HG03039 (cell line): ENCODE measurements at regions not wholly inside any gene's neighbourhood (a gene's known extent, or its start where the extent isn't known, plus 50 kb on each side); places are given as distances from the start of the nearest gene placed in this dataset.

Experiments used
- ATAC-seq: cut with Tn5 transposase; IDR thresholded peaks from one replicate; pipeline ENCODE4 v1.9.1; 2021; ENCODE audit warnings: mild to moderate bottlenecking, moderate library complexity; ENCODE audit not compliant: unreplicated experiment

DNA sequence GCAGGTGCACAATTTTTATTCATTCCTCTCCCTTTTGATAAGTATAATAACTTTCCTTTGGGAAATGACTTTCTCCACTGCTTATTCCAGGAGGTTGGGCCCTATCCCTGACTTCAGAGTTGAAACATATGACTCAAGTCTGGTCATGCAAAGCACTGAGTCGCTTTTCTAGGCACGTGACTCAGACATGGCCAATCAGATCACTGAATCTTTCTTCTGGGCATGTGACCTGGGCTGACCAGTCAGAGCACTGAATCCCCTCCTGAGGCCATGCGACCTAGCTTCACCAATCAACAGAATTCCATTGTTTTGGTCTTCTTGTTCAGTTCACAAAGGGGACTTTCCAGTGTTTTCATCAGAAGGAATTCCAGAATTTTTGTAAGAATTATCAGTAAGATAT, 377.1 kb upstream of the KITLG start:
- no peak for ATAC-seq

DNA sequence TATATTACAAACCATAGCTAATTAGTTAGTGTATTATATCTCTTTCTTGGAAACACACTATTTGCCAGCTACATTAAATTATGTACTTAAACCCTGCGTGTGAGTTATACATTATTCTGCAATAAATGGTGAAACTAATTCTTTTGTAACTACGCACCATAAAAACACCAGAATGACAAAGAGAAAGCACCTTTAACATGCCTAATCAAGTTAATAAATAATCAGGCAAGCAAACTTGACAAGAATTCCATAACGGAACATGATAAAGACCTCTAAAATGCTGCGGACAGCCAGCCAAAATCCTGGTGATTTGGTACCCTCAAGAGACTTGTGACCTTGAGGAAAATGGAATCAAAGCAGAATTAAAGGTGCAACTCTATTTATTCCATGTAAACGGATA, 375.3 kb upstream of the KITLG start:
- ATAC-seq: no peak

DNA sequence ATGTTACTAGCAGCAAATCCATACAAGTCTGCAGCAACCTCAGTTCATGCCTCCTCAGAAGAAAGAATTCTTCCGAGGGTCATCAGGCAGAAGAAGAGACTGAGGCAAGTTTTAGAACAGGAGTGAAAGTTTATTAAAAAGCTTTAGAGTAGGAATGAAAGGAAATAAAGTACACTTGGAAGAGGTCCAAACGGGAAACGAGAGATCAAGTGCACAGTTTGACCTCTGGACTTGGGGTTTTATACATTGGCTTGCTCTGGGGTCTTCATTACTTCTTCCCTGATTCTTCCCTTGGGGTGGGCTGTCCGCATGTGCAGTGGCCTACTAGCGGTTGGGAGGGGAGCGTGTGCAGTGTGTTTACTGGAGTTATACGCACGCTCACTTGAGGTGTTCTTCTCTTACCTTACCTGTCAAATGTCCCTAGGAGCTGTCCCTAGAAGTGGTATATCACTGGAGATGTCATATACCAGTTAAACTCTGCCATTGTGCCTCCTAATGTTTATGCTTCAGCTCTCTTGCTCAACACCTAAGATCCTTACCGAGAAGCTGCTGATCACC, 372.8 kb upstream of the KITLG start:
- no peak for ATAC-seq

DNA sequence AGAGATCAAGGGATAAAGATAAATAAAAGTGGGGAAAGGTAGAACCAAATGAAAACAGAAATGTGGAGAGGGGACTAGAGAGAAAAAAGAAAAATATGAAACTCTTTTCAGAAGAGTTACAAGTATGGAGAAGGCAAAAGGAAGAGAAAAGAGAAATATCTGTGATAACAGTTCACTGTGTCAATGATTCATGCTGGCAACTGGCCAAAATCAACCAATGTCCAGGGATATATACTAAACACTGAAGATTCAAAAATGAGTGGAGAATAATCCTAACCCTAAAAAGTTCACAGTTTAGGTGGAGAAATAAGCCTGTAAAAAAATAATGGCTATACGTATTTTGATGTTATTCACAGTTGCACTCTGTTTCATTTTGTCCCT, 372.3 kb upstream of the KITLG start:
- no peak for ATAC-seq

DNA sequence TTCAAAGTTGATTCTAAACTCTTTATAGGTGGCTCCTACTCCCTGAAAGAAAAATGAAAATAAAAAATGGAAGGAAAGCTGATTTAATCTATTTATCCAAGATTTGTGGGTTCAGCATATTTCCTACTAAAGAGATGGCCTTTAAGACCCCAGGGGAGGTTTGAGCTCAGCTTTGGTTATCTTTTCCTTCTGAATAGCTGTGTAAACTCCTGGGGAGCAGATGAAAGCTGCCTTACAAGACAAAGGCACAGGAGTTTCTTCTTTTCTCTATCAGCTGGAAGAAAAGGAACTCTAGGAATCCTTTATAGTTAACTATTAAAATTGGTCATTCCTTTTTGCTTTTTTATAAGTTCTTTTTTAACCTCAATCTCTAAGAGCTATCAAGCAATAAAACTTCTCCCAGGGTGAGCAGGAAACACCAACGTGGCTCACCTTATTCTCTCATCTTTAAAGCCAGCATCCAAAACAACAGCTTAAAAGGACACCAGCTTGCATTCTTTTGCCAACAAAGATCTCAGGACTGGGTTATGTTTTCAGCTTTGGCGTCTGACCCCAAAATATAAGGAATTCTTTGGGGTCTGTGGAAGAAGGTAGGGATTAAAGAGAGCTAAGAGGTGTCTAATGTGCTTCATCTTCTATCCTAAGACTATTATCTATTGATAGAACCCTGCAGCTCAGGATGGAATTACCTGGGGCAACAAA, 371.7 kb upstream of the KITLG start:
- no peak for ATAC-seq

DNA sequence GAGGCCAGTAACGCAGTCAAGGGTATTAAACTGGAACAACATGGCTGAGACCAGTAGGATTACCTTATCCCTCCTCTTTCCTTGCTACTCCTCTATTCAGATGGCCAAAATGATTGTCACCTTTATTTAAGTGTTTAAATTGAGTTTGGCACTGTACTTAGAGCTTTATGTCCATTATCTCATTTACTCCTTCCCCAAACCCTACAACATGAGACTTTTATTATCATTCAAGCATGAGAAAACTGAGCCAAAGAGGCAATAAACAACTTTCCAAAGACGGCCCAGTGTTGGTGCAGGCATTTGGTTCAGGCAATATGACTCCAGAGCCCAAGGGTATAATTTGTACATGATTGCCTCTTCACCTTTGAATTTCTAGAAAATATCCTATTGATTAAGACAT, 370.9 kb upstream of the KITLG start:
- no peak for ATAC-seq

DNA sequence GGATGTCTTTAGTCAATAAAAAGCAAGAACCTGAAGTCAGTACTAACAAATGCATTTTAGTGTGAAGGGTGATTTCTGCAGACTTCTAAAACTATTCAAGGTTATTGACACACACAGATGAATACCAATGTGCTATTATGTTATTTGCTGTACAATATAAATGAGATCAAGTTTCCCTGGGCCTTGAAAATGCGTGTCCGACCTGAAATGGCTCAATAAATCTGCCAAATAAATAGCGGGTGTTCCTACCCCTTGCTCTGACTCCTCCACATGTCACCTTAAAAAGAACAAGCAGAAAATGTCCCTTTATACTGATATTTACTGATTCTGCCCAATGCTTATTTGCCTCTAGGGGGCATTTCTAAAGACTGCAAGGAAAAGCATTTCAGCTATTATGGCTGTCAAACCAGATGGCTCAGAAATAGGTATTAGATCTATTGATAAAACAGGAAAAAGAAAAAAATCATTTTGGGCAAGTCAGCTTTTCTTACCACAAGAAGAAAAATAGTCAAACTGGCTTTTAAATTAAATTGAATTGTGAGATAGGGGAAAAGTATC, 367.3 kb upstream of the KITLG start:
- ATAC-seq: no peak

DNA sequence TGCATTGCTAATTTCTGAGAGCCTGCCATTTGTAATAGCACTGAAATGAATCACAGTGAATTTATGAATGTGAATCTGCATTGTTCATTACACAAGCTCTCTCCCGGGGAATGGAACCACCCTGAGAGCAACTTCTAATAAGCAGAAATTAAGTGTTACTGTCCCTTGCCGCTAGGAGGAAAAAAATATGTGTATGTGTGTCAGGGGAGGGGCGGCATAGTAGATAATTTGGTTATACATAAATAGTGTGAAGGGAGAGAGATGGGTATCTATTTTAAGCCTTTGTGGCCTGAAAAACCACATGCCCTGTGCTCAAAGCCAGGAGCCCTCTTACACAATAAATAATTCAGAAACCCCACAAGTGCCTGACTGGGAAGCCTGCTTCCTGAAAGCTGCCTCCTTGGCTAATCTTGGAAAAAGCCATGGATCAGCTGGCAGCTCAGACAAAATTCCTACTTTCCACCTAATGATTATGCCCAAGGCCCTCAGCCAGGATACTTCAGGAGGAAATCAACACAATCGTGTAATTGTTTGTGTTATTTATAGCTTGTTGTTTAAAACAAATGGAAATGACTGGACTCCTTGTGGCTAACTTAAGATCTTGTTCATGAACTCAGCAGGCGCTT, 366.2 kb upstream of the KITLG start:
- ATAC-seq: peak; percentile 67

DNA sequence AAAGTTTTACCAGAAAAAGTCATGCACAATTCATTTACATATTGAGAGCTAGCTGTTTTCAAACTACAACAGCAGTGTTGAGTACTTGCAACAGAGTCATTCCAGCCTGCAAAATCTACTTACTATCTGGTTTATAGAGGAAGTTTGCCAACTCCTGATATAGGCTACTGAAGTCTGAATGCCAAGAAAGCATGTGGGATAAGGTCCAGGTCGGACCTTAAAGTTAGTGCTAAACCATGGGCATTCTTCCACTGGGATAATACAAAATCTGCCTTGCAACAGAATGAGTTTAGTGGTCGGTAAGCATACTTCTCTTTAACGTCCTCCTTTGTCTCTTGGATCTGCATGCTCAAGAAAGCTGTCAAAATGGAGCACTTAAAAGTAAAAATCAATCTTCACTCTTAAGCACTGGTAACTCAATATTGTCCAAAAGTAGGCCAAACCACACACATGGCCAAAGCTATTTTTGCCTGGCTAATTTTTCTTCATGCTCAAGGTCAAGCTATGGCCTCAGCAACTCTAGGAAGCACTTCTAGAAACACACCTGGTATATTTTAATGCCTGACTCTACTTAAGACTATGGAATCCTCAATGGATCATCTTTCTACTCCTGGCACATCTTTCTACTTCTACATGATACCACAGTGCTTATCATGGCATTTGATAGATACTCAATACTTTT, 364.9 kb upstream of the KITLG start:
- ATAC-seq: no peak

DNA sequence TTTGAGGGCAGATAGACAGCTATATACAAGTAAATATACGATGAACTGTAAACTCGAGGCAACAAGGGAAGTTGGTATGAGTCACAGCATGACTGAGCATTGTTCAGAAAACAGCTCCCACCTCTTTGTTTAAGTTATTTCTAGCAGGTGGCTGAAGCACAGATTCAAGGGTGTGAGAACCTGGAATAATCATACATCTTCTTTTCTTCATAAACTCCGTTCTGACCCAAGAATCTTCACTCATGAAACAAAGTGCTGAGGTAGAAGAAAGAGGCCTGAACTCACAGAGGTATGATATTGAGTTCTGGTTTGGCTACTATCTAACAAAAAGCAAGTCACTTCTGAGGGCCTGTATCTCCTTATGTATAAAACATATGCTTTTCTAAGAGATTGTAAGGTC, 364.1 kb upstream of the KITLG start:
- ATAC-seq: no peak

DNA sequence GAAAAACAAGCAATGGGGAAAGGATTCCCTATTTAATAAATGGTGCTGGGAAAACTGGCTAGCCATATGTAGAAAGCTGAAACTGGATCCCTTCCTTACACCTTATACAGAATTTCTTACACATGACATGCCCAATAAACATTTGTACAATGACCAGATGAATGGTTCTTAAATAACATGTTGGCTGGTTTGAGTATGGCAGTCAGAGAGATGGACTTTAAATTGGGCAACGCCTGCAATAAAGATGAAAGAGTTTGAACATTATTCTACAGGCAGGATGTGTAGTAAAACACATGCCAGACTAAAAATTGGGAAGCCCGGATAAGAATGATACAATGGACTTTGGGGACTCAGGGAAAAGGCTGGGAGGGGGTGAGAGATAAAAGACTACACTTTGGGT, 360.6 kb upstream of the KITLG start:
- no peak for ATAC-seq

DNA sequence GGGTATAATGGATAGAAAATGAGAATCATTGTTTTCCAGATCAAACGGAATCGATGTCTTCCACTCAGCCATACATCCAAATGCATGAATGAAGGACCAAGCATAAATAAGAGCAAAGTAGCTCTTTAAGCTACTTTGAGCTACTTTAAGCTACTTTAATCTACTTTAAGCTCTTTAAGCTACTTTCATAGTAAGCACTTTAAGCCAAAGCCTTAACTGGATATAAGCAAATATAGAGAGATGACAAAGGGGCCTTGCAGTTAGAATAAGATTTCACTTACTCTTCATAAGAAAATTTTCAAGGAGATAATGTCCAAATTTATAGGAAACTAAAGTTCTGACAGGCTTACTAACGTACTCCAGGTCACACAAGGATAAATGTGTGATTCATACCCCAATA, 355.6 kb upstream of the KITLG start:
- no peak for ATAC-seq

DNA sequence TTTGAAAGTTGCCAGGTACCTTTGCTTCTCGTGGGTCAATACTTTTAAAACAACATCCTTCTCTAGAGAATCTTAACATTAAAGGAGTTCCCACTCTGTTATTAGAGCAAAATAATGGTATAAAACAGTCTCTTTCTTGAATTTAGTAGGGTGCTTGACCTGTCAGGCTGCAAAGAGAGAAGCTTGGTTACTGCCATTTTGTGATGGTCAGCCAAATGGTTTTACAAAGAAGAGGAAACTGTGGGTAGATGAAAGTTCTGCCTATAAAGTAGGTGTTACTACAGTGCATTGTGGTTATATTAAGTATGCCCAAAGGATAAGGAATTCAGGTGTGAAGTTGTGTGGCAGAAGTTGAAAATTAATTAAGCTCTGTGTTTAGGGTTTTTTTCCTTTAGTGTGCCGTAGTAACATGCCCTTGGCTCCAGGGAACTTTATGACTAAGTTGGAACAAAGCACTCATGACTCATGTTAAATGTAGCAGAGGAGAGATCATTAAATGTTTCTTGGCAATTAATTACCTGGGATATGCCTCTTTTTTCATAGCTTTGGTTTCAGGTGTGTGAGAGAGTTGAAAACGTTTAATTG, 354.0 kb upstream of the KITLG start:
- no peak for ATAC-seq

DNA sequence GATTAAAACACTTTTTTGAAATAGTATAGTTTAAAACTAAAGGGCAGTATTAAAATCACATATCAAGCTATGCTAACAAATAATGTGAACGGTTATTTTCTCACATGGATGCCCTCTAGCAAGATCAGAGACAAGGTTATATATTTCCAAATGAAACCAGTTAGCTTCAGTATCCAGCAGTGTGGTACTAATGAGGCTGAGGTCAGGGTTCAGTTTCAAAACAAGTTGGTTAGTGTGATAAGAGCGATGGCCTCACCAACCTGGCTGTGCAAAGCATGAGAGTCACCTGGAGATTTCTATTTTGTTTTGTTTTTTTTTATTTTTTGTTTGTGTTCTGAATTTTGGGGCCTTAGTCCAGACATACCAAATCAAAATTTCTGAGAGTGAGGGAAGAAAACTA, 352.2 kb upstream of the KITLG start:
- ATAC-seq: no peak

DNA sequence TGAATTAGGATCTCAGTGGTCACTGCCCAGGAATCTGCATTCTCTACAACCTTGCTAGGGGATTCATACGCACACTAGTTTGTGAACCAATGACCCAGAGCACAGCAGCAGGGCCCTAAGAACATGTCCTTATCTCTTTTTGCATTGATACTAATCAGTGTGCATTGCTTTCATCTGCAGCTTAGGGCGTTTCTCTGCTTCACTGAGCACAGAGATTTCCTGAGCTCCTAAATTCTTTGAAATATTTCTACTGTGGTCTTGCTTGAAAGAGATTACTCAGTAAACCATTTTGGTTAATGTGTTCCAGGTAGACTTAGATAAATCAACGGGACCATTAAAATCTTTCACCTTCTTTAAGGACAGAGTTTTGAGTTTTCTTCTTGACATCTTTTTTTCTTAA, 351.3 kb upstream of the KITLG start:
- ATAC-seq: no peak

DNA sequence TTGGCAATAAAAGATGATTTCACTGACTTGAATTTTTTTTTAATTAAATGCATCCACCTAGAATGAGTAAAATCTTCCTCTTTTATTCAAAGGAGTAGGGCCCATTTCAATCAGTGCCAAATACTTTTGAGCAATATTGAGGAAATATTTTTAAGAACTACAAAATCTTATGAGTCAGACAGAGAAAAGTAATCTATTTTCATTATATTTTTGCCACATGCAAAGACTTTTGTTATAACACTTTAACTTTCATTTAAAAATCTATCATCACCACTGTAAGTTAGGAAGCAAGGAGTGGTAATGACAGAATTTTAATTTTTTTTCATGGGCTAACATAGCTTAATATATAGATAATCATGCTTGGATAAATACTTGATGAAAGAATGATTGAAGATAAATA, 345.2 kb upstream of the KITLG start:
- no peak for ATAC-seq

DNA sequence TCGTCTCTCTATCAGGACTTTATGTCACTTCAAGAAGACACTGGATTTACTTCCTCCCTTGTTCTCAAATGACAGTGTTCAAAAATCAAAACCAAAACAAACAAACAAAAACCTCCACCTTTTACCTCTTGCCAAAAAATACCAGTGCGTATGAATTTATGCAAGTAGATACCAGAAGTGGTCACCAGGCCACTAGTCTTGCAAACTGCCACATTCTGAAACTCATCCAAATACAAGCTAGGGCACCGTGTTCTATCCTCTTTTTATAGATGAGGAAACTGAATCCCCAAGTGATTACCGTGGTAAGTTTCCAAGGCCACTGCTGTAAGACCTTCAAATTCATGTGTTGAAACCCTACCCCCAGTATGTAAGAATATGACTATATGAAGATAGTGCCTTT, 343.9 kb upstream of the KITLG start:
- no peak for ATAC-seq

DNA sequence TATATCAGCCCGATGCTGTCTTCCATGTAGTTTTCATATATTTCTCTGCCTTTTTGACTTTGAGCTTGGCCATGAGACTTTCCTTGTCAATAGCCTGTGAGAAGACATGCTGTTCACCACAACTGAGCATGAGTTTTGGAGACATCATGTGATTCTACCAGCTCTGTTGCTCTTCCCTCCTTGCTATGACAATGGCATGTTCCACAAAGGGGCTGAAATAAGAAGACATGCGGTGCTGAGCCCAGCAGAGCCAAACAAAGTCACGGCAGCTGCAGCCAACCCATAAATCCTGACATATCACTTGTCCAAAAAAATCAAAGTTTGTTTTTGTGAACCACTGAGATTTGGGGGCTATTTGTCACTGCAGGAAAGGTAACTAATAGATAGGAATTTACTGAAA, 343.4 kb upstream of the KITLG start:
- ATAC-seq: no peak

DNA sequence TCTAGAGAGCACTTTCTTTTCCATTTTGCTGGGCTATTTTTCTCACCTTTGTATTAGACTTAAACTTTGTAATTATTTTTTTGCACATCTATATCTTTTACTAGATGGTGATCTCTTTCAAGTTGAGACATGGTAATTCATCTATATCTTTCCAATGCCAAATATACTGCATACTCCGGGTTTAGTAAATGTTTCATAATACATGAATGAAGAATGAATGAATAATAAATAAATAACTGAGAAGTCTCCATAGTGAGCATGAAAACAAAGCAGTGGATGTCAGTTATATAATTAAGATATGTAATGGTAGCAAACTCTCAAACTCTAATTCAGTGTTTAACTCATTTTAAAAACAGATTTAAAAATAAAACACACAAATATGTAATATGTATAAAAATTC, 342.5 kb upstream of the KITLG start:
- ATAC-seq: no peak

DNA sequence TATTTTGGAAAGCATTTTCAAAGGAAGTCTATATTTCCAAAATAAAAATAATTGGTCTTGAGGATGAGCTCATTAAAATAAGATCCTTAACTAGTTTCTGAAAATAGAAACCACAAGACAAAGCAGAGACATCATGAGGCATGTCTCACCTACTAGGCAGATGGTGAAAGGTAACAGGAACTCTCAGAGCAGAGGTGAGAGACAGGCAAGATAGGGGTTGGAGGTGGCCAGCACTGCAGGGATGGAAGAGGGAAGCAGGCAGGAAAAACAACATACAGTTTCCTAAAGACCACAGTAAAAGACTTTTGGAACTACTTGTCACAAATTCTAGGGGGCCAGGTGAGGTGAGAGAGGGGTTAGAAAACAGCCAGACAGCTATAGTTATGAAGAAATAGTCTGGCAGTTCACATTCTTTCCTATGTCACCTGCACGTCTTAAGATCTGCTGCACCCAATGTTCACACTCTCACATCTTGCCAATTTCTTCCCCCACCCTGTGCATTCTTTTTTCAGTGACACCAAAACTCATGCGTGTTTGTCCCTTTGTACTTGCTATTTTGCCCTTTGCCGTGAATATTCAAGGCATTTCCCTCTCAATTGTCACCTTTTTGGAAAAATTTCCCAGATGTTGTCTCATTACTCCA, 341.7 kb upstream of the KITLG start:
- ATAC-seq: no peak

DNA sequence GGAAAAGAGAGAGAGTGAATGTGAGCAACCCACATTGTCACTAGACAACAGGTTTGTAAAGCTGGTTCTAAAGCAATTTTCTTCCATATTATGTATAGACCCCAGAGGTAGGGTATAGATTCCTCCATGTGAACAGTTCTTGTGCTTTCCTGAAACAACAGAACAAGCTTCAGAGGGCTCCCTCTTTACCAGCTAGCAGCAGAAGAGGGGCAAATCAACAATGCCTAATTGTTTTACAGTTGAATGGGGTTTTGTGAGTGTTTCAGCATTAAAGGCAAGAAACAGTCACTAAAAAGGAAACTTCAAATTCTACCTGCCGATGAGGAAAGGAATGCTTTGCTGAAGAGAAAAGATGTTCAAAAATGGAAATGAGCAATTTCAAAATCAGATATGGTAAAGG, 341.2 kb upstream of the KITLG start:
- no peak for ATAC-seq
